ENCODE measurements at regions not wholly inside any gene's neighbourhood (a gene's known extent, or its start where the extent isn't known, plus 50 kb on each side); places are given as distances from the start of the nearest gene placed in this dataset.

DNA sequence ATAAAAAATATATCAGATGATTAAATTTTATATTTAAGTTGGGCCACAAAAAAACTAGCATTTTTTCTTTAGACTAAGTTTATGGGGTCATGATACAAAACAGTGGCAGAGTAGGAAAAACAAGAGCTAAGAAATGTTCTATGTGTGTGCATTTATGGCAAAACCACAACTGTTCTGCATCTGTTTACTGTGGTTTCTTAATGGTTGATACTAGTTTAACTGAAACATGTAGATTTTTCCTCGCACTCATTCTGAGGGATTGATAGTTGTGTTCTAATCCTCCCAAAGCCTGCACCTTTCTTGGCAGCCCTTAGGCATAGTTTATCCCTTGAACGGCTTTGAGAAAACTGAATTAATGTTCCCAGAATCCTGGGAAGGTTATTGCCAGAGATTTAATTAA is 66.6 kb upstream of the PHYHIPL start:
- Mint-ChIP-seq H3K4me3 (no peak overlapping the region), H3K27me3 (no peaks in the 10 kb centered on the region), H3K27ac (no peak overlapping the region), H3K9me3 (ENCODE audit: insufficient read depth) (no peaks in the 10 kb centered on the region), H3K4me1 (no peaks in the 10 kb centered on the region)
- ChIA-PET CTCF (no interaction called here), POLR2A (no interaction called here)
- H3K27ac ChIP-seq (ENCODE audit: low read length in 2 of 2): no peak overlapping the region
- no peaks in the 10 kb centered on the region for H3K36me3 ChIP-seq (replicated peaks in 1 of 2; ENCODE audit: control extremely low read depth in 1 of 2, control insufficient read depth in 1 of 2, extremely low read depth in 1 of 2, insufficient read depth in 2 of 2, low read length in 1 of 2)
- DNase-seq (no peak), ATAC-seq (ENCODE audit: low read depth) (no peak)
- H3K4me1 ChIP-seq (ENCODE audit: control insufficient read depth in 2 of 2, insufficient read depth in 2 of 2, low read length in 2 of 2): no peaks in the 10 kb centered on the region
- intact Hi-C loops (cut with micrococcal nuclease): no loop called here
- 80% methylated on average over 1 of the region's 2 CpGs for WGBS (ENCODE audit: insufficient coverage)
- no peak overlapping the region for H3K4me3 ChIP-seq (ENCODE audit: control extremely low read depth in 1 of 5, extremely low read depth in 1 of 5, insufficient read depth in 1 of 5, low read depth in 2 of 5, low read length in 4 of 5)
- H3K79me2 ChIP-seq (ENCODE audit: control insufficient read depth, insufficient read depth, low read length): no peaks in the 10 kb centered on the region
- no peak overlapping the region for H3K9ac ChIP-seq (ENCODE audit: low read length)
- H2AFZ ChIP-seq (ENCODE audit: insufficient read depth, low read depth, low read length, poor library complexity, severe bottlenecking): no peak overlapping the region
- no peaks in the 10 kb centered on the region for H3K27me3 ChIP-seq (replicated peaks in 1 of 4; ENCODE audit: control extremely low read depth in 1 of 4, control insufficient read depth in 3 of 4, insufficient read depth in 4 of 4, low read length in 3 of 4)
- no peaks in the 10 kb centered on the region for H3K9me3 ChIP-seq (ENCODE audit: control extremely low read depth in 1 of 3, control insufficient read depth in 2 of 3, insufficient read depth in 1 of 3, low read length in 2 of 3)
- H3K4me2 ChIP-seq (replicated peaks; ENCODE audit: low read depth, low read length, poor library complexity, severe bottlenecking): no peak overlapping the region
- TF ChIP-seq, protein P1, sequence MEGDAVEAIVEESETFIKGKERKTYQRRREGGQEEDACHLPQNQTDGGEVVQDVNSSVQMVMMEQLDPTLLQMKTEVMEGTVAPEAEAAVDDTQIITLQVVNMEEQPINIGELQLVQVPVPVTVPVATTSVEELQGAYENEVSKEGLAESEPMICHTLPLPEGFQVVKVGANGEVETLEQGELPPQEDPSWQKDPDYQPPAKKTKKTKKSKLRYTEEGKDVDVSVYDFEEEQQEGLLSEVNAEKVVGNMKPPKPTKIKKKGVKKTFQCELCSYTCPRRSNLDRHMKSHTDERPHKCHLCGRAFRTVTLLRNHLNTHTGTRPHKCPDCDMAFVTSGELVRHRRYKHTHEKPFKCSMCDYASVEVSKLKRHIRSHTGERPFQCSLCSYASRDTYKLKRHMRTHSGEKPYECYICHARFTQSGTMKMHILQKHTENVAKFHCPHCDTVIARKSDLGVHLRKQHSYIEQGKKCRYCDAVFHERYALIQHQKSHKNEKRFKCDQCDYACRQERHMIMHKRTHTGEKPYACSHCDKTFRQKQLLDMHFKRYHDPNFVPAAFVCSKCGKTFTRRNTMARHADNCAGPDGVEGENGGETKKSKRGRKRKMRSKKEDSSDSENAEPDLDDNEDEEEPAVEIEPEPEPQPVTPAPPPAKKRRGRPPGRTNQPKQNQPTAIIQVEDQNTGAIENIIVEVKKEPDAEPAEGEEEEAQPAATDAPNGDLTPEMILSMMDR (IDR thresholded peaks at IDR 0.05): no peak
- no peak for TF ChIP-seq EZH2 (IDR thresholded peaks at IDR 0.05; ENCODE audit: borderline replicate concordance, insufficient read depth, low read depth, low read length, poor library complexity, severe bottlenecking)
- H4K20me1 ChIP-seq (ENCODE audit: control insufficient read depth, insufficient read depth, low read length, poor library complexity, severe bottlenecking): no peaks in the 10 kb centered on the region

DNA sequence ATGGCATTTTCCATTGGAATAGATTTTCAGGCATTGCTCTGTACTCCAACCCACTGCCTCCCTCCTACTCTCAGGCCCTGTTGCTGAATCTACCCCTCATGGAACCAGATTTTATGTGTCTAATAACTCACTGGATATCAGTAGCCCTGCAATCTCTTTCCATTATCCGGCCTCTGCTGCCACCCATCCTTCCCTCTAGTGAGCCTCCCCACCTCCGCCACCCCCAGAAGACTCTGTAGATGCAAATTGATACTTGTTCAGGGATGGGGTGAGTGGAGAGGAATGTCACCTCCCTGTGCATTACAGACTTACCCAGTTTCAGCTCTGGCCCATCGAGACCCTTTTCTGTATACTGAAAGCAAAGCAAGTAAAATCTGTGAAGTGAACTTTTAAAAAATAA is 52.3 kb upstream of the PHYHIPL start:
- Histone ChIP-seq H3K4me3 (ENCODE audit: control extremely low read depth in 1 of 5, extremely low read depth in 1 of 5, insufficient read depth in 1 of 5, low read depth in 2 of 5, low read length in 4 of 5) (no peak overlapping the region), H3K9me3 (ENCODE audit: control extremely low read depth in 1 of 3, control insufficient read depth in 2 of 3, insufficient read depth in 1 of 3, low read length in 2 of 3) (no peaks in the 10 kb centered on the region), H3K9ac (ENCODE audit: low read length) (no peak overlapping the region), H3K4me2 (replicated peaks; ENCODE audit: low read depth, low read length, poor library complexity, severe bottlenecking) (no peak overlapping the region), H3K27ac (ENCODE audit: low read length in 2 of 2) (no peak overlapping the region), H3K27me3 (replicated peaks in 1 of 4; ENCODE audit: control extremely low read depth in 1 of 4, control insufficient read depth in 3 of 4, insufficient read depth in 4 of 4, low read length in 3 of 4) (no peaks in the 10 kb centered on the region), H3K79me2 (ENCODE audit: control insufficient read depth, insufficient read depth, low read length) (no peaks in the 10 kb centered on the region), H3K36me3 (replicated peaks in 1 of 2; ENCODE audit: control extremely low read depth in 1 of 2, control insufficient read depth in 1 of 2, extremely low read depth in 1 of 2, insufficient read depth in 2 of 2, low read length in 1 of 2) (no peaks in the 10 kb centered on the region), H2AFZ (ENCODE audit: insufficient read depth, low read depth, low read length, poor library complexity, severe bottlenecking) (no peak overlapping the region), H4K20me1 (ENCODE audit: control insufficient read depth, insufficient read depth, low read length, poor library complexity, severe bottlenecking) (no peaks in the 10 kb centered on the region), H3K4me1 (ENCODE audit: control insufficient read depth in 2 of 2, insufficient read depth in 2 of 2, low read length in 2 of 2) (no peaks in the 10 kb centered on the region)
- intact Hi-C loops (cut with micrococcal nuclease): no loop called here
- CTCF ChIA-PET: no interaction called here
- Mint-ChIP-seq H3K4me3 (no peak overlapping the region), H3K27me3 (no peaks in the 10 kb centered on the region), H3K27ac (no peak overlapping the region), H3K4me1 (no peaks in the 10 kb centered on the region), H3K9me3 (ENCODE audit: insufficient read depth) (peaks cover 4% of the 10 kb centered on the region)
- DNase-seq: no peak
- ATAC-seq (ENCODE audit: low read depth): no peak
- no peak for TF ChIP-seq EZH2 (IDR thresholded peaks at IDR 0.05; ENCODE audit: borderline replicate concordance, insufficient read depth, low read depth, low read length, poor library complexity, severe bottlenecking)
- TF ChIP-seq, protein P1 (IDR thresholded peaks at IDR 0.05): no peak
- POLR2A ChIA-PET: no interaction called here
- no CpG with 5 or more reads among the region's 3 CpGs for WGBS (ENCODE audit: insufficient coverage)

Data from B cell (primary cell).